H9 (cell line): ENCODE measurements at regions not wholly inside any gene's neighbourhood (a gene's known extent, or its start where the extent isn't known, plus 50 kb on each side); places are given as distances from the start of the nearest gene placed in this dataset.

ENCODE experiments used
- DNase-seq: peaks from one replicate; pipeline ENCODE4 v3.0.0-alpha.2; 2017
- H2AFZ ChIP-seq: one replicate; pipeline ENCODE4 v1.6.1; 2013; ENCODE audit warnings: mild to moderate bottlenecking, low read length, control low read depth, moderate library complexity
- H2AK5ac ChIP-seq: 2 replicates; pipeline ENCODE4 v1.6.1; 2013; ENCODE audit warnings: low read length, control low read depth, mixed read lengths; ENCODE audit not compliant: insufficient read length
- H2BK120ac ChIP-seq: one replicate; pipeline ENCODE4 v1.6.1; 2013; ENCODE audit warnings: low read depth, mild to moderate bottlenecking, low read length, control low read depth, inconsistent platforms; ENCODE audit not compliant: poor library complexity, severe bottlenecking
- H2BK12ac ChIP-seq: 2 replicates; pipeline ENCODE4 v1.6.1; 2013; ENCODE audit warnings: low read length, control low read depth, mixed read lengths, low read depth; ENCODE audit not compliant: insufficient read length
- H2BK15ac ChIP-seq: 2 replicates; pipeline ENCODE4 v1.6.1; 2013; ENCODE audit warnings: low read depth, low read length, control low read depth
- H2BK20ac ChIP-seq: one replicate; pipeline ENCODE4 v1.6.1; 2013; ENCODE audit warnings: low read depth, mild to moderate bottlenecking, low read length, control low read depth, inconsistent platforms; ENCODE audit not compliant: poor library complexity, severe bottlenecking
- H2BK5ac ChIP-seq: 2 replicates; pipeline ENCODE4 v1.6.1; 2013; ENCODE audit warnings: low read length, control low read depth, mixed read lengths; ENCODE audit not compliant: insufficient read length
- H3K14ac ChIP-seq: 2 replicates; pipeline ENCODE4 v1.6.1; 2013; ENCODE audit warnings: low read length, control low read depth; ENCODE audit not compliant: insufficient read depth
- H3K18ac ChIP-seq: 2 replicates; pipeline ENCODE4 v1.6.1; 2013; ENCODE audit warnings: low read depth, mild to moderate bottlenecking, mixed read lengths, low read length, control low read depth; ENCODE audit not compliant: insufficient read length
- H3K23ac ChIP-seq: 2 replicates; pipeline ENCODE4 v1.6.1; 2013; ENCODE audit warnings: low read length, control low read depth, mixed read lengths, low read depth; ENCODE audit not compliant: insufficient read length
- H3K23me2 ChIP-seq: 2 replicates; pipeline ENCODE4 v1.6.1; 2013; ENCODE audit warnings: low read depth, mild to moderate bottlenecking, mixed read lengths, low read length, control low read depth; ENCODE audit not compliant: insufficient read length, poor library complexity, severe bottlenecking
- H3K27ac ChIP-seq: 2 replicates; pipeline ENCODE4 v1.5.1; 2013; ENCODE audit warnings: low read length, control low read depth, mixed read lengths, low read depth; ENCODE audit not compliant: insufficient read length
- H3K27me3 ChIP-seq: 2 replicates; pipeline ENCODE4 v1.6.1; 2013; ENCODE audit warnings: low read length, control low read depth, inconsistent platforms; ENCODE audit not compliant: insufficient read depth
- H3K4ac ChIP-seq: 2 replicates; pipeline ENCODE4 v1.6.1; 2013; ENCODE audit warnings: low read depth, mild to moderate bottlenecking, control low read depth, inconsistent platforms, low read length, moderate library complexity
- H3K4me1 ChIP-seq: 2 replicates; pipeline ENCODE4 v1.6.1; 2013; ENCODE audit warnings: low read length, control low read depth, inconsistent platforms; ENCODE audit not compliant: insufficient read depth
- H3K4me2 ChIP-seq: 2 replicates; pipeline ENCODE4 v1.6.1; 2013; ENCODE audit warnings: low read length, control low read depth, mixed read lengths; ENCODE audit not compliant: insufficient read length, insufficient read depth
- H3K56ac ChIP-seq: 2 replicates; pipeline ENCODE4 v1.6.1; 2013; ENCODE audit warnings: low read depth, mild to moderate bottlenecking, mixed read lengths, low read length, control low read depth; ENCODE audit not compliant: insufficient read length
- H3K79me1 ChIP-seq: 2 replicates; pipeline ENCODE4 v1.6.1; 2013; ENCODE audit warnings: low read depth, mild to moderate bottlenecking, moderate library complexity, low read length, control low read depth, inconsistent platforms; ENCODE audit not compliant: insufficient read depth, poor library complexity, severe bottlenecking
- H3K79me2 ChIP-seq: 2 replicates; pipeline ENCODE4 v1.6.1; 2013; ENCODE audit warnings: low read length, control low read depth, inconsistent platforms; ENCODE audit not compliant: insufficient read depth
- H3K9ac ChIP-seq: 2 replicates; pipeline ENCODE4 v1.6.1; 2013; ENCODE audit warnings: low read length, control low read depth, mixed read lengths; ENCODE audit not compliant: insufficient read length; ENCODE audit errors: extremely low read depth
- H3K9me3 ChIP-seq: one replicate; pipeline ENCODE4 v1.6.1; 2013; ENCODE audit warnings: low read depth, low read length, inconsistent platforms; ENCODE audit not compliant: control insufficient read depth
- H3T11ph ChIP-seq: one replicate; pipeline ENCODE4 v1.6.1; 2013; ENCODE audit warnings: mild to moderate bottlenecking, low read length, control low read depth, inconsistent platforms
- H4K20me1 ChIP-seq: one replicate; pipeline ENCODE4 v1.6.1; 2013; ENCODE audit not compliant: control insufficient read depth, insufficient read length, insufficient read depth
- H4K5ac ChIP-seq: 2 replicates; pipeline ENCODE4 v1.6.1; 2013; ENCODE audit warnings: low read depth, mild to moderate bottlenecking, mixed read lengths, low read length, control low read depth; ENCODE audit not compliant: insufficient read length
- H4K8ac ChIP-seq: replicated peaks from 2 replicates; pipeline ENCODE4 v1.6.1; 2013; ENCODE audit warnings: low read length, control low read depth, mixed read lengths, low read depth; ENCODE audit not compliant: insufficient read length
- H4K91ac ChIP-seq: 2 replicates; pipeline ENCODE4 v1.6.1; 2013; ENCODE audit warnings: low read depth, mild to moderate bottlenecking, moderate library complexity, mixed read lengths, low read length, control low read depth; ENCODE audit not compliant: insufficient read length
- H3K27ac Mint-ChIP-seq, 3 experiments: 2 replicates in 2 of 3; 3 replicates in 1 of 3; pipeline ENCODE4 v1.8.0; 2020 to 2021; ENCODE audit warnings: mixed read lengths in 3 of 3, mild to moderate bottlenecking in 1 of 3, moderate library complexity in 1 of 3
- H3K27me3 Mint-ChIP-seq: 2 replicates; pipeline ENCODE4 v1.8.0; 2021; ENCODE audit warnings: low read depth, mild to moderate bottlenecking, moderate library complexity, mixed read lengths
- H3K36me3 Mint-ChIP-seq, 3 experiments: 2 replicates in 2 of 3; 3 replicates in 1 of 3; pipeline ENCODE4 v1.8.0; 2020 to 2021; ENCODE audit warnings: low read depth in 3 of 3, mixed read lengths in 3 of 3; ENCODE audit not compliant: insufficient read depth in 1 of 3
- H3K4me1 Mint-ChIP-seq, 2 experiments: 2 replicates each; pipeline ENCODE4 v1.8.0; 2020; ENCODE audit warnings: mixed read lengths in 2 of 2
- H3K4me3 Mint-ChIP-seq, 2 experiments: 2 replicates in 1 of 2; 3 replicates in 1 of 2; pipeline ENCODE4 v1.8.0; 2020 to 2021; ENCODE audit warnings: mild to moderate bottlenecking in 2 of 2, mixed read lengths in 2 of 2, moderate library complexity in 1 of 2
- H3K9me3 Mint-ChIP-seq, 2 experiments: 2 replicates in 1 of 2; 3 replicates in 1 of 2; pipeline ENCODE4 v1.8.0; 2020; ENCODE audit warnings: mild to moderate bottlenecking in 2 of 2, mixed read lengths in 2 of 2, moderate library complexity in 1 of 2
- CTCF ChIP-seq: fragments of 200-600 bp; sonication (generic); conservative IDR thresholded peaks from 3 replicates; pipeline ENCODE4 v1.8.0; 2021; ENCODE audit warnings: antibody characterized with exemption, mild to moderate bottlenecking
- WGBS: extraction: QIAGEN DNeasy Blood & Tissue Kit; methylation state at CpG from one replicate; pipeline ENCODE4 v1.1.7; 2013; ENCODE audit warnings: missing lambda C conversion rate, low lambda C conversion rate, mixed read lengths; ENCODE audit not compliant: insufficient read length; ENCODE audit errors: extremely low coverage; 5-methylcytosine and 5-hydroxymethylcytosine counted together

- no peaks in the 10 kb centered on the region for H3K36me3 Mint-ChIP-seq
- Histone ChIP-seq H2BK15ac (no peak overlapping the region), H3K56ac (no peak overlapping the region), H3K4ac (no peak overlapping the region), H3K27ac (no peak overlapping the region), H3K14ac (no peak overlapping the region), H2BK12ac (no peak overlapping the region), H2BK5ac (no peak overlapping the region), H4K5ac (no peak overlapping the region), H3K9ac (no peak overlapping the region), H3K23ac (no peak overlapping the region), H2BK120ac (no peak overlapping the region), H3K9me3 (no peaks in the 10 kb centered on the region), H2BK20ac (no peak overlapping the region), H3K23me2 (no peaks in the 10 kb centered on the region), H3K18ac (no peak overlapping the region), H3T11ph (no peak overlapping the region), H3K79me2 (no peaks in the 10 kb centered on the region), H3K79me1 (no peaks in the 10 kb centered on the region), H4K8ac (no peak overlapping the region), H4K20me1 (no peaks in the 10 kb centered on the region), H4K91ac (no peak overlapping the region), H2AK5ac (no peak overlapping the region), H3K27me3 (no peaks in the 10 kb centered on the region), H3K4me2 (no peak overlapping the region), H2AFZ (no peak overlapping the region), H3K4me1 (0 out of 2 replicates have a peak, but pooled peaks cover 6% of the 10 kb centered on the region)
- no CpG with 5 or more reads among the region's 2 CpGs for WGBS
- no peak for TF ChIP-seq CTCF
- no peaks in the 10 kb centered on the region for H3K27me3 Mint-ChIP-seq
- no peak overlapping the region for H3K4me3 Mint-ChIP-seq
- no peak for DNase-seq
- no peak overlapping the region for H3K27ac Mint-ChIP-seq
- peaks cover 22 to 25% of the 10 kb centered on the region in 2 experiments for H3K4me1 Mint-ChIP-seq
- H3K9me3 Mint-ChIP-seq = no peaks in the 10 kb centered on the region
Measured at GRCh38 chr15:34655326-34655725, 71.9 kb upstream of the GOLGA8B start.
